DOHH2 (cell line): ENCODE measurements at regions not wholly inside any gene's neighbourhood (a gene's known extent, or its start where the extent isn't known, plus 50 kb on each side); places are given as distances from the start of the nearest gene placed in this dataset.

Experiments used
- CTCF ChIP-seq: fragments of 200-600 bp; sonication (generic); IDR thresholded peaks from one replicate; pipeline ENCODE4 v1.5.1; 2014; ENCODE audit warnings: antibody characterized with exemption, mild to moderate bottlenecking, low read depth, low read length; ENCODE audit not compliant: poor library complexity, severe bottlenecking
- EZH2phosphoT487 ChIP-seq: fragments of 200-600 bp; sonication (generic); IDR thresholded peaks from 2 replicates; pipeline ENCODE4 v1.6.1; 2017; ENCODE audit warnings: borderline replicate concordance, mild to moderate bottlenecking, antibody characterized with exemption, low read length, moderate library complexity, mixed read lengths

- TF ChIP-seq CTCF (no peak), EZH2phosphoT487 (no peak)
Observed at GRCh38 chr1:81121306-81121705, 679.4 kb upstream of the ADGRL2 start.
